ENCODE measurements at regions not wholly inside any gene's neighbourhood (a gene's known extent, or its start where the extent isn't known, plus 50 kb on each side); places are given as distances from the start of the nearest gene placed in this dataset.

- peak; percentile 59 for DNase-seq
These were observed 54.5 kb upstream of the HNRNPA0 start for GRCh38 chr5:137808503-137809135.

DNA sequence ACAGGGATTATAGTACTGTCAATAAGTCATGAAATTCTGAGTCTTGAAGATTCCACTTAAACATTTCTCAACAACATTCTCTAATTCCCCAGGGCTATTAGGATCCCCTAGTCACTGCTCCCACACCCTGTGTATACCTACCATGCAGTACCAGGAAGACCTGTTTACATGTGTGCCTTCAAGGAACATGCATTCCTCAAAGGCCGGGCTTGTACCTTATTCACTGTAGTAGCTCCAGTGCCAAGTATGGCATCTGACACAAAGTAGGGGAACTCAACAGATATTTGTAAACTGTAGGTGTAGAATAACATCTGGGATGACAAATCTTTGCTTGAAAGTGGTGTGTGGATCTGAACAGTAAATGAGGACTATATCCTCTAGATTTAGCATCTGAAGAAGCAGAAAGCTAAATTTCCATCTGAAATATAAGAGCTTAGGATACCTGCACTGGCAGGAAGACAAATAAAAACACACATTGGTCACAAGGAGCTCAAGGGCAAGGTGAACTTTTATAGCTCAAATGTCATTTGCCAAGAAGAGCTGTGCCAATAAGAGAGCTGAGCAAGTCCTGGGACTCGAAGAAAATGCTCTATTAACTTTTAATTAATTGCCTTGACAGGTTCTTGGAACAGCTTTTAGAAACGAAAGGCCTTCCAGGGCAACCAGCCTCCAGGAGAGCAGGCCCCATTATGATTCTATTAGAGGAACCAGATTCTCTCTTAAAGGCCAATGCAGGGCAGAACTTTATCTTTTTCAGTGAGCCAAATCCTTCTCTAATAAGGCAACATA lies 52.3 kb upstream of the MYOT start:
- DNase-seq, result no peak

All from NCI-H226 (cell line).